ENCODE measurements at regions not wholly inside any gene's neighbourhood (a gene's known extent, or its start where the extent isn't known, plus 50 kb on each side); places are given as distances from the start of the nearest gene placed in this dataset.
"Not testable (repeated sequence)": the region's sequence is repeated elsewhere in the genome, so short reads cannot be mapped to it uniquely, and the experiment has no call there.

GRCh38 chr15:36434177-36434576 lies 145.2 kb upstream of the CDIN1 start:
- no peak for DNase-seq

GRCh38 chr15:36438499-36438898 lies 140.9 kb upstream of the CDIN1 start:
- no peak for DNase-seq

DNA sequence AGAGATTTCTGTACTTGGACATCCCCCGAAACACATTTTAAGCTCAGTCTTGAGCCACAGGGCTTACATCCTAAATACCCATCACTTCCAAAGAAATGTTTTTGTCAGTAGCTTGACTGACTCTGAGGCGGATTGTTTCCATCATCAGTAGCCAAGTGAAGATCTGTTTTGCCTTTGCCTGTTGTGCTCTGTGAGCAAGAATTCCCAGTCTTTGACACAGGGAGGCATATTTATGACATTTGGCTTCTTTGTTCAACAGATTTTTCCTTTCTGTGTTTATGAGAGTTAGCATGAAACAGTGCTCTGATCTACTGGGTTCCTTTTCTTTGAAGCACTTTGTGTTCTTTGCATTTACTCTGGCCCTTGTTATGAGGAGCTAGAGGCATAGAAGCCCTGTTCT lies 132.1 kb upstream of the CDIN1 start:
- DNase-seq = no peak

GRCh38 chr15:36448418-36448817 lies 131.0 kb upstream of the CDIN1 start:
- no peak for DNase-seq

DNA sequence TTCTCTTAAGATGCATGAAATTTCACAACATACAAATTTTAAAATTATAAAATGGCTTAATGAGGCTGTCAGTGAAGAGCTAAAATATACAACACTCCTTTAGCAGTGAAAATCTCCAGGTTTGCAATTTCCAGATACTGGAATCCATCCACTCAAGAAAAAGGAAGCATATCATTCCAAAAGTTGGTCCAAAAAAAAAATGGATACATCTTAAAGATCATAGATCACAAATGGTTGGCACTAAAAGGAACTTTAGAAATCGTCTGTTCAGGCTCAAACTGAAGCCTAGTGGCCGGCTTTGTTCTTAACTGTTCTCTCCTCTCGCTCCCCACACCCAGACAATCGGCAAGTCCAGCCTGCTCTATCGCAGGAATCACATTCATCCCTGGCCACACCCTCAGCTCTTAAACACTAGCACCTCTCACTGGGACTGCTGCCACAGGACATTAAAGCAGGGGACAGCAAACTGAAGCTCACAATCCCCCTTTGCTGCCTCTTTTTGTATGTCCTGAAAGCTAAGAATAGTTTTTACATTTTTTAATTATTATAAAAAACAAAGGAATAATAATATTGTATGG lies 130.3 kb upstream of the CDIN1 start:
- no peak for DNase-seq

DNA sequence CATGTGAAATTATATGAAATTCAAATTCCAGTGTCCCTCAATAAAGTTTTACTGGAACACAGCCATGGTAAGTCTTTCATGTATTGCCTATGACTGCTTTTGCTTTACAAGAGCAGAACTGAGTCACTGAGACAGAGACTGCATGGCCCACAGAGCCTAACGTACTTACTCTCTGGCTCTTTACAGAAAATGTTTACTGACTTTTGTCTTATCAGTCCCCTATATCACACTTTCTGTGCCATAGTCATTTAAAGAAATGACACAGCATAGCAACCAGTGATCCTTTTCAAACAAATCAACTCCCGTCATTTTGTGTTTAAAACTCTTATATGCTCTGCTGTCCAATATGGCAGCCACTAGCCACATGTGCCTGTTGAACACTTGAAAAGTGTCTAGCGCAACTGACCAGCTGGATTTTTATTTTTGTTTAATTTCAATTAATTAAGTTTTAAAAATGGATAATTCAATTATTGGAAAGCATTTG lies 129.7 kb upstream of the CDIN1 start:
- no peak for DNase-seq

- not testable (repeated sequence) for DNase-seq
Observed at GRCh38 chr15:36454244-36454643, 125.2 kb upstream of the CDIN1 start.

GRCh38 chr15:36458411-36458810 lies 121.0 kb upstream of the CDIN1 start:
- DNase-seq = no peak

GRCh38 chr15:36465304-36465703 lies 114.1 kb upstream of the CDIN1 start:
- DNase-seq = no peak

DNA sequence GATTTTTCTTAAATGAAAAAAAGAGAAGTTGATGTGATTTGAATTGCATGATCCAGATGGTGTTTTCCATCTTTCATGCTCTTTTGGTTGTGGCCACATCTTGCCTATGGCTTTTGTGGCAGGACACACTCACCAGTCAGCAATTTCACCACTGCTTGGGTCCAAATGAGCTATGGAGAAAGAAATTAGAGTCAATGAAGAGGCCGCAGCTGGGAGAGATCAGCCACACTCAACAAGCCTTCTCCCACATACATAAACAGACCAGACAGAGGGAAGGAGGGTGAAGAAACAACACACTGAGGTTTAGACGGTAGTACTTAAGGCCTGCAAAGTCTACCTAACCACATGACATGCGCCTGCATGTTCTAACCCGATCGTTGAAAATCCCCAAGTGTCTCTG lies 110.7 kb upstream of the CDIN1 start:
- no peak for DNase-seq

DNA sequence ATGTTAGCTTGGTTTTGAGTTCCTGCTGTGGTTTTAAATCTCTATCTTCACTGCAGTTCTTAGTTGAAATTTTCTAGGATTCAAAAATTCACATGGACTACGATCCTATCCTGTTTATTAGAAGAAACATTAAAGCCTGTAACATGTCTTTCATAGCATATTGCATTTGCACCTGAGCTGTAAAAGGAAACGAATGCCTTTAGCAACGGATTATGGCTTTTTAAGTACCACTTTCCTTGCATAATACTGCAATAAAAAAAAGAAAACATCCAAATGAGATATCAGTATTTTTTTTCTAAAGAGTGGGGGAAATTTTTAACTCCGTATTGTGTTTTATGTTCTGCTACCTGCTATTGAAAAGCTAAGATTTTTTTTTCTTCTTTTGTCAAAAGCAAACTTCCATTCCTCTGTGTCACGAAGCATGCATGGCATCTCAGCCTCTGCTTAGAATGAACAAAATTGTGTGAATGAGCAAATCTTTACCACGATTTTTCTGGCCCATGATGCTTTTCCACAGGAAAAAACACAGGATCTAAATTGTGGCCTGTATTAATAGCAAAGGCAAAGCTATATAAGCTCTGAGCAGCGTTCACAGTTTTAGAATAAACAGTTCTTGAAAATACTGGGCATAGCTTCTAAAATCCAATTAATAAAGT lies 110.0 kb upstream of the CDIN1 start:
- no peak for DNase-seq

DNA sequence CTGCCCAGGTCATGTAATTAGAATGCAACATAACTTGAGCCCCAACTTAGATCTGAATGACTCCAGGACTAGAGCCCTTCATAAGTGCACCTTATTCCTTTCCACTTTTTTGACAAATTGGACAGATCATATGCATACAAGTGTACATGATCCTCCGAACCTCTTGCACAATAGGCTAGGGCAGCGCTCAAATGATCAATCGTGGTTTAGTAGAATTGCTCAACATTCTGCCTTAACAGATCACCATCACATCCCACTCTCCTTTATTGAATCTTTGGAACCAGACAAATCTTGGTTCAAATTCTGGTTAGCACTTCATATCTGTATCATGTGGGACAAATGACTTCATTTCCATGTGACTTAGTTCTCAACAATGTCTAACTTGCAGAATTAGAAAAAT lies 106.8 kb upstream of the CDIN1 start:
- no peak for DNase-seq

- no peak for DNase-seq
Observed at GRCh38 chr15:36478561-36478960, 100.9 kb upstream of the CDIN1 start.

GRCh38 chr15:36479200-36479896 lies 100.1 kb upstream of the CDIN1 start:
- DNase-seq = no peak

DNA sequence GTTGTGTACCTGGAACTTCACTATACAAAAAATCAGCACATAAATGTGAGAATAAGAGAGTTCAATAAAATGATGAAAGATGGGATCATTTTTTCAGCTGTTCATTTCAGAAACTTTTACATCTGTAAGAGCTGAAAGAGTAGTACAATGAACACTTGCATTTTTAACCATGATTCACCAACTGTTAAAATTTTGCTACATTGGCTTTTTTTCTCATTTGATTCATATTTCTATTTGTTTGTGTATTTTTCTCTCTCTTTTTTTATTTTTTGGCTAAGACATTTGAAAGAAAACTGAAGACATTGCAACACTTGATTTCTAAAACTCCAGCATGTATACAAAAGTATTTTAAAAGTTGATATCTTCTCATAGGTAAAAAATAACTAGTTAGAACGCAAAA lies 98.3 kb upstream of the CDIN1 start:
- DNase-seq = no peak

GRCh38 chr15:36483409-36483808 lies 96.0 kb upstream of the CDIN1 start:
- DNase-seq = no peak

DNA sequence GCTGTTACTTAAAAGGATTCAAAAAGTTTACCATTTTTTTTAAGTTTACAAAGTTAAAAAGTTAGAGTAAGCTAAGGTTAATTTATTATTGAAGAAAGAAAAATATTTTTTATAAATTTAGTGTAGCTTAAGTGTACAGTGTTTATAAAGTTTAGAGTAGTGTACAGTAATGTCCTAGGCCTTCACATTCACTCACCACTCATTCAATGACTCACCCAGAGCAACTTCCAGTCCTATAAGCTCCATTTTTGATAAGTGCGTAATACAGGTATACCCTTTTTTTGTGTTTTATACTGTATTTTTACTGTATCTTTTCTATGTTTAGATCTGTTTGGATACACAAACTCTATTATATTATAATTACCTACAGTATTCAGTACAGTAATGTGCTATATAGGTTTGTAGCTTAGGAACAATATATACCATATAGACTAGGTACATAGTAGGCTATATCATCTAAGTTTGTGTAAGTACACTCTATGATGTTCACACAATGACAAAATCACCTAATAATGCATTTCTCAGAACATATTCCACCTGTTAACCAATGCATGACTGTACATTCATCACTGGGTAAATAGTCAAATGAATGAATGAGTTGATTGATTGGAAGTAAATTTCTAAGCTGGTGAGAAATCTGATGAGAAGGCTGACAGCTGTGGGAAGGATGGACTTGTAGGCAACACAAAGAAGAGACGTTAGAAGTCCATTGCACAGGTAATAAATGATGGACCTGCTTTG lies 95.2 kb upstream of the CDIN1 start:
- no peak for DNase-seq

GRCh38 chr15:36491912-36492311 lies 87.5 kb upstream of the CDIN1 start:
- DNase-seq = no peak

- no peak for DNase-seq
Observed at GRCh38 chr15:36495456-36495991, 83.9 kb upstream of the CDIN1 start.

DNA sequence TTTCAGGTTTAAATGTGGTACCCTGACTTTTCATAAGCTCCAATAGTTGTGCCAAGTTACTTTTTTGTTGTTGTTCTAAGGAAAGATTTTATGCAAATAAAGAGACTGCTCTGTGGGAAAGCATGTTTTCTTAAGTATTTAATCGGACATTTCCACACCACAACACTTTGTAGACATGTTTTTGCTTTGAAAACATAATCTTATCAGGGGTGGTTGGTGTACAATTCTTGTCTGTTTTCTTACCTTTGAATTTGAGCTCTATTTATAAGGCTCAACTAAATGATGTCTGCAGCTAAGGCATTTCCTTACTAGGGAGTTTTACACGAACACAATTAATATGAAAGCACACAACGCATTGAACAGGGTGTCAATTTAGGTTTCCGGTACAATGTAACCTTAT lies 81.5 kb upstream of the CDIN1 start:
- no peak for DNase-seq

GRCh38 chr15:36498401-36498800 lies 81.0 kb upstream of the CDIN1 start:
- no peak for DNase-seq

- no peak for DNase-seq
Observed at GRCh38 chr15:36498916-36499315, 80.5 kb upstream of the CDIN1 start.
